ENCODE measurements at regions not wholly inside any gene's neighbourhood (a gene's known extent, or its start where the extent isn't known, plus 50 kb on each side); places are given as distances from the start of the nearest gene placed in this dataset.

GRCh38 chr2:494853-495252 lies 182.4 kb downstream of the TMEM18 start:
- TF ChIP-seq CTCF (IDR thresholded peaks at IDR 0.05) = no peak
- TF ChIP-seq EZH2phosphoT487 (IDR thresholded peaks at IDR 0.05) = no peak
